ENCODE measurements at regions not wholly inside any gene's neighbourhood (a gene's known extent, or its start where the extent isn't known, plus 50 kb on each side); places are given as distances from the start of the nearest gene placed in this dataset.
"Not testable (repeated sequence)": the region's sequence is repeated elsewhere in the genome, so short reads cannot be mapped to it uniquely, and the experiment has no call there.

DNA sequence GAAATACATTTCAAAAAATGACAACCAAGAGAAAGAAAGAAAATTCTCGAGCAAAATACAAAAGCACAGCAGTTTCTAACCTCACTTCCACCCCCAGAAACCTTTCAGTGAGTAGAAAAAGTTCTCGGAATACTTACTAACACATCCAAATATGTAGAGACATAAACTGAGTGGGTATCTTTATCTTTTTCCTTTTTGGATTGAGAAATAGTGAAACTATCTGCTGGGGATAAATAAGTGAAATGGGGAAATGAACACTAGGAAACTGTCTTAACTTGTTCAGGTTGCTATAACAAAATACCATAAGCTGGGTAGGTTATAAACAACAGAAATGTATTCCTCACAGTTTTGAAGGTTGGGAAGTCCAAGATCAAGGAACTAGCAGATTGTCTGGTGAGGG, 72.0 kb downstream of the VCAM1 start:
- DNase-seq (ENCODE audit: low read depth) = no peak

DNA sequence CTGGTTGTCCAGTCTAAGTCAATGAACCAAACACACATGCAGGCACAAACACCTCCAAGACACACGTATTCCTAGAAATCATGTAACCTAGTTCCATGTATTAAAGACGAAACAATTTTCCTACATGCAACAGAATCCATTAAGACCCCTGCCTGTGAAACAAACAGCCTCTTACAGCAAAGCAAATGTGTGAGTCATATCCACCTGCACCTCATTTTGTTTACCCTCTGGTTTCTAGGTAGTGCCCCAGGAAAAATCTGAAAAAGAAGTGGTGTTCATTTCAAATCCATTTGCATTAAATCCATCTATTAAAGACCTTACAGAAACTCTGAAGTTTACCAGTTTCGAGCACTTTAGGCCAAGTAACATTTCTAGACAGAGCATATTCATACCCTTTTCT, 74.1 kb downstream of the VCAM1 start:
- peak; percentile 16 for DNase-seq (ENCODE audit: low read depth)

DNA sequence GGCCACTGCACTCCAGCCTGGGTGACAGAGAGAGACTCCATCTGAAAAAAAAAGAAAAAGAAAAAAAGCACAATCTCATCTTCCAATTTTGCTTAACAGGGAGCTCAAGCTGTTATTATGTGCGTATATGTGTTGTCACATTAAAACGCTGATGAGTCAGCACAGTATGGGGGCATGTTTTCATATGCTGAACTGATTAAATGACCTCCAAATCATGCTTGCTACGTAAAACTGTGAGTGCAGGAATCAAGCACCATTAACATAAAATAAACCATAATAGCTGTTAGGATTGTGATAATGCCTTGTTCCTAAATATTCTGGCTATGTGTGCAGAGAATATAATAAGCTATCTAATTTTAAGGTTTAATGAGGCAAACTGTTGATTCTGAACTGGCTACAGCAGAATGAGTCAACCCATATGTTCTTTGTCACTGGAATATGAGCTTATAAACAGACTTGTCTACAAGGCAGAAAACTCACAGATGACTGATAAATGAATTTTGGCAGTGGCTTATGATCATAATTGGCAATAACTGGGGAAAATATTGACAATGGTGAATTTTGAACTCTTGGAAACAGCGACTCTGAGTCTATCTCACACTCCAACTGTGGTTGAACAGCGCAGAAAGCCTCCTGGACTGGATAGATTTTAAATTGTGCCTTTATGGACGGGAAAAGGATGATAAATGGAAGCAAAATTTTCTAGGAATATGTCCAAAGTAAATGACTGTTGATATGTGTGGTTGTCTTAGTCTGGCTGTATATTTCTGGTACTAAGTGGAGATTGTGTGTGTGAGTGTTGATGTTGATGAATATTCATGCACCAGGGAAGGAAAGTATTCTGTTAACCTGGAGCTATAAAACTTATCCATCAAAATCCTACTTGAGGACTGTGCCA, 75.5 kb downstream of the VCAM1 start:
- DNase-seq (ENCODE audit: low read depth) = peak; percentile 69

- DNase-seq (ENCODE audit: low read depth) = no peak
Observed at GRCh38 chr1:100795646-100795985, 76.1 kb downstream of the VCAM1 start.

DNA sequence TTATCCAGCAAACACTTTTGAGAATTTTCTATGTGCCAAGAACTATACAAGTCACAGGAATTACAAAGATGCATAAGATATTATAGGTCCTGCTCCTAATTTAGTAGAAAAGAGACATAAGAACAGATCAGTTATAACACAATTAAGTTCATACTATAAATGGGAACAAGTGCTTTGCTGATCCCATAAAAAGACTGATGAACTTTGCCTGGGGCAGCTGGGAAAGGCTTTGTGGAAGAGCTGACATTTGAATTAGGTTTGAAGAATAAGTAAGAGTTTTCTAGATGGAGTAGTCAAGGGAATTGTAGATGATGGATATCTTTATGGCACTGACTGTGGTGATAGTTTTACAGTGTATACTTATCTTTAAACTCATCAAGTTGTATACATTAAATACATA, 76.5 kb downstream of the VCAM1 start:
- DNase-seq (ENCODE audit: low read depth) = no peak

DNA sequence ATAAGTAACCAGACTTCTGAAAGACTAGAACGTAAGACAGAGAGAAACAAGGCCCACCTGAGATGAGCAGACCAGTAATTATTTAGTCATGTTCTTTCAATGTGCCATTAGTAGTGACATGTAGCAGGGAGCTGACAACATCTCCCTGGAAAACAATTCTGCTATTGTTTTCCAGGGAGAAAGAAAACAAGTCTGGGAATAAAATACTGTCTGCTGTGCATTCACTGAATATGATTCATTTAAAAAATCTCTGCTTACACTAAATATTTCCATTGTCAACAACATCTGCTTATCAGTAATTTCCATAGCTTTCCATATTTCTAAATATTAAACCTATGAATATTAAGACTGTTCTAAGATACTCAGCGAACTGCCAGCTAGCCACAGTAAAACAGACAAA, 80.0 kb downstream of the VCAM1 start:
- DNase-seq (ENCODE audit: low read depth) = no peak

GRCh38 chr1:100799954-100800612, 80.5 kb downstream of the VCAM1 start:
- no peak for DNase-seq (ENCODE audit: low read depth)

DNA sequence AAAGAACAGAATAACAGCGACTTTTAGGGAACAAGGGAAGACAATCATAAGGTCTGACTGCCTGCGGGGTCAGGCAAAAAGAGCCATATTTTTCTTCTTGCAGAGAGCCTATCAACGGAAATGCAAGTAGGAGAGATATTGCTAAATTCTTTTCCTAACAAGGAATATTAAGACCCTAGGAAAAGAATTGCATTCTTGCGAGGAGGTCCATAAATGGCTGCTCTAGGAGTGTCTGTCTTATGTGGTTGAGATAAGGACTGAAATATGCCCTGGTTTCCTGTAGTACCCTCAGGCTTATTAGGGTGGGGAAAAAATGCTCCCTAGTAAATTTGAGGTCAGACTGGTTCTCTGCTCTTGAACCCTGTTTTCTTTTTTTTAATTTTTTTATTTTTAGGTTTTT, 81.7 kb downstream of the VCAM1 start:
- DNase-seq (ENCODE audit: low read depth) = not testable (repeated sequence)

DNA sequence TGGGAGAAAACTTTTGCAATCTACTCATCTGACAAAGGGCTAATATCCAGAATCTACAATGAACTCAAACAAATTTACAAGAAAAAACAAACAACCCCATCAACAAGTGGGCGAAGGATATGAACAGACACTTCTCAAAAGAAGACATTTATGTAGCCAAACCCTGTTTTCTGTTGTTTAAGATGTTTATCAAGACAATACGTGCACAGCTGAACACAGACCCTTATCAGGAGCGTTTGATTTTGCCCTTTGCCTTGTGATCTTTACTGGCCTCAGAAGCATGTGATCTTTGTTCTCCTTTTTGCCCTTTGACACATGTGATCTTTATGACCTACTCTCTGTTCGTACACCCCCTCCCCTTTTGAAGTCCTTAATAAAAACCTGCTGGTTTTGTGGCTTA, 83.7 kb downstream of the VCAM1 start:
- DNase-seq (ENCODE audit: low read depth) = not testable (repeated sequence)

DNA sequence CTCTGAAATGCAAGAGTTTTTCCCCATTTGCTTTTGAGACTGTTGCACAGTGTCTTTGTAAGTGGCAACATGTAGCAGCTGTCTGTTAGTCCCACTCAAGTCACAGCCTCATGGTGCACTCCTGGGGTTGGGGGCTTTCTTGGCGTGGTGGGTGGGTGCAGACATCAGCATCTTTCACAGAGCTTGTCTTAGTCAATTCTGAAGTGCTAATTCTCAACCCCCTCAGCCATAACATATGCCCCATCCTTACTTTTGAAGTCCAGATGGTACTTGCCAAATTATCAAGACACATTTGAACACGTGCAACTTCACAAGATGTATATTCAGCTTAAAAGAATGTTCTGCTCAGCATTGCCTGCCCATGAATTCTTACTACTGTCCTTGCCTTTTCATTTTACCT, 87.1 kb downstream of the VCAM1 start:
- DNase-seq (ENCODE audit: low read depth) = no peak

GRCh38 chr1:100810360-100810759, 84.3 kb downstream of the EXTL2 start:
- DNase-seq (ENCODE audit: low read depth) = peak; percentile 38

DNA sequence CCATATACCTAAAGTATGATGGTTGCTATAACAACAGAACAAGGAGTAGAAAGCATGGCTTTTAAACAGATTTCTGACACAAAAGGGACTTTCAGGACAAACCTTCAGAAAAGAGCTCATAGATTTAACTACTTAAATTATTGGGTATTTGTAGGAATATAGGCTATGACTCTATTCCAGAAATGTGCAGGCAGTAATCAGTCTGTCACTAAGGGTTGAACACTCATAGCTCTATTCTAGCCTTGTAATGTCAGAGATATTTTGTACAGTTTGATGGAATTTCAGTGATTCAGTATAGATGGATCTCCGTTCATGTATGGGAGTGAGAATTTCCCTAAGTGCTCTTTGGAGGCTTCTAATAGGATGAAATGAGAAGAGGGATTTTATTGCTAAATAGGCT, 82.8 kb downstream of the EXTL2 start:
- no peak for DNase-seq (ENCODE audit: low read depth)

GRCh38 chr1:100814938-100815337, 79.7 kb downstream of the EXTL2 start:
- DNase-seq (ENCODE audit: low read depth) = not testable (repeated sequence)

- no peak for DNase-seq (ENCODE audit: low read depth)
Observed at GRCh38 chr1:100816049-100816448, 78.6 kb downstream of the EXTL2 start.

DNA sequence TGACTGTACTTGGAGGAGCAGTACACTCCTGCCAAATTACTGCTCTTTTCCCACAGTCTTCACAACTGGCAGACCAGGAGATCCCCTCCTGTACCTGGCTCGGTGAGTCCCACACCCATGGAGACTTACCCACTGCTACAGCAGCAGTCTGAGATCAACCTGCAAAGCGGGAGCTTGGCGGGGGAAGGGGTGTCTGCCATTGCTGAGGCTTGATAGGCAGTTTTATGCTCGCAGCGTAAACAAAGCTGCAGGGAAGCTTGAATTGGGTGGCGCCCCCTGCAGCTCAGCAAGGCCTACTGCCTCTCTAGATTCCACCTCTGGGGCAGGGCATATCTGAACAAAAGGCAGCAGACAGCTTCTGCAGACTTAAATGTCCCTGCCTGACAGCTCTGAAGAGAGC, 74.4 kb downstream of the EXTL2 start:
- not testable (repeated sequence) for DNase-seq (ENCODE audit: low read depth)

- not testable (repeated sequence) for DNase-seq (ENCODE audit: low read depth)
Observed at GRCh38 chr1:100821919-100822318, 72.7 kb downstream of the EXTL2 start.

Data from Daoy (cell line).